K562 (cell line): ENCODE measurements at regions not wholly inside any gene's neighbourhood (a gene's known extent, or its start where the extent isn't known, plus 50 kb on each side); places are given as distances from the start of the nearest gene placed in this dataset.

Source experiments
- ATAC-seq: fragments of 200-7000 bp; cut with Tn5 transposase; 3 replicates; pipeline ENCODE4 v1.9.1; 2020; ENCODE audit warnings: moderate library complexity
- BruUV-seq: library from RNA; stranded (reverse); fragments of 400-500 nt; replicated peaks from 2 replicates; lab custom pipeline; 2021; lab: Mats Ljungman, UMichigan
- CTCF ChIA-PET: fragments of 300-600 bp; formaldehyde crosslinking; extraction: SDS; loops from one replicate; lab custom pipeline; 2021; ENCODE audit warnings: low intra/inter-chr PET ratio; lab: Yijun Ruan, JAX
- POLR2A ChIA-PET: fragments of 300-600, 350-650 bp; sonication (Branson Sonifier 250); formaldehyde crosslinking; extraction: SDS; loops from one replicate; lab custom pipeline; 2021; ENCODE audit warnings: antibody characterized with exemption, inconsistent platforms; lab: Yijun Ruan, JAX
- DNase-seq, 4 experiments: peaks; one replicate each; pipeline versions ENCODE4 v3.0.0 to v3.0.0-alpha.2; 2011 to 2018; ENCODE audit warnings: low spot score in 3 of 4, mixed read lengths in 3 of 4; ENCODE audit errors: extremely low read depth in 1 of 4
- FAIRE-seq: peaks from 2 replicates; lab custom pipeline; 2011; peaks lifted over from hg19 to GRCh38; lab: Jason Lieb, UNC
- H2AFZ ChIP-seq: 2 replicates; pipeline ENCODE4 v1.6.0; 2011; ENCODE audit warnings: low read depth, low read length, control low read depth, inconsistent platforms
- H3K27ac ChIP-seq: fragments of 200-600 bp; 3 replicates; pipeline ENCODE4 v1.8.0; 2011; ENCODE audit warnings: low read depth, mild to moderate bottlenecking, control low read depth, inconsistent platforms, low read length, moderate library complexity, mixed read lengths; ENCODE audit errors: extremely low read depth
- H3K27me3 ChIP-seq, 2 experiments: fragments of 300-600 bp in 1 of 2; 2 replicates in 1 of 2; 3 replicates in 1 of 2; pipeline versions ENCODE4 v1.6.0 to v1.8.0; 2011; ENCODE audit warnings: inconsistent platforms in 2 of 2, low read length in 2 of 2, mild to moderate bottlenecking in 1 of 2, mixed read lengths in 1 of 2, moderate library complexity in 1 of 2; ENCODE audit not compliant: control insufficient read depth in 2 of 2, insufficient read depth in 2 of 2
- H3K36me3 ChIP-seq: fragments of 300-600 bp; 3 replicates; pipeline ENCODE4 v1.8.0; 2011; ENCODE audit warnings: mild to moderate bottlenecking, low read length, inconsistent platforms; ENCODE audit not compliant: control insufficient read depth, insufficient read depth
- H3K4me1 ChIP-seq, 2 experiments: fragments of 200-600 bp in 1 of 2; replicated peaks in 1 of 2; 2 replicates in 1 of 2; 3 replicates in 1 of 2; pipeline versions ENCODE4 v1.5.1 to v1.8.0; 2011; ENCODE audit warnings: inconsistent platforms in 2 of 2, low read length in 2 of 2, mild to moderate bottlenecking in 1 of 2, mixed read lengths in 1 of 2, moderate library complexity in 1 of 2; ENCODE audit not compliant: control insufficient read depth in 2 of 2, insufficient read depth in 2 of 2
- H3K4me2 ChIP-seq: 2 replicates; pipeline ENCODE4 v1.6.1; 2011; ENCODE audit warnings: low read length, control low read depth, inconsistent platforms, mixed read lengths; ENCODE audit not compliant: insufficient read depth
- H3K4me3 ChIP-seq: fragments of 200-600 bp; sonication (generic), shearing (Covaris generic); 2 replicates; pipeline ENCODE4 v1.5.1; 2016; ENCODE audit warnings: control low read depth, inconsistent platforms
- H3K79me2 ChIP-seq: fragments of 200-600 bp; 3 replicates; pipeline ENCODE4 v1.8.0; 2011; ENCODE audit warnings: low read length, inconsistent platforms; ENCODE audit not compliant: control insufficient read depth, insufficient read depth
- H3K9ac ChIP-seq, 2 experiments: 2 replicates each; pipeline versions ENCODE4 v1.6.0 to v1.6.1; 2011; ENCODE audit warnings: low read depth in 2 of 2, low read length in 2 of 2, control low read depth in 1 of 2, inconsistent platforms in 1 of 2, mild to moderate bottlenecking in 1 of 2, mixed read lengths in 1 of 2; ENCODE audit not compliant: insufficient read depth in 1 of 2
- H3K9me1 ChIP-seq: one replicate; pipeline ENCODE4 v1.6.0; 2011; ENCODE audit warnings: inconsistent platforms, mild to moderate bottlenecking, low read length, moderate library complexity; ENCODE audit not compliant: control insufficient read depth, insufficient read depth
- H3K9me3 ChIP-seq: replicated peaks from 2 replicates; pipeline ENCODE4 v1.5.1; 2011; ENCODE audit warnings: low read depth, low read length, inconsistent platforms; ENCODE audit not compliant: control insufficient read depth, insufficient read depth
- H4K20me1 ChIP-seq: replicated peaks from 2 replicates; pipeline ENCODE4 v1.6.1; 2011; ENCODE audit warnings: low read length, inconsistent platforms, mixed read lengths; ENCODE audit not compliant: control insufficient read depth, insufficient read depth
- ERF ChIP-seq: fragments of 450-650 bp; formaldehyde crosslinking; IDR thresholded peaks from 2 replicates; pipeline ENCODE4 v1.4.0; 2020; ENCODE audit warnings: mild to moderate bottlenecking, mixed read lengths
- EZH2 ChIP-seq: IDR thresholded peaks from 2 replicates; pipeline ENCODE4 v1.6.1; 2012; ENCODE audit warnings: low read depth, mild to moderate bottlenecking, inconsistent platforms, low read length, borderline replicate concordance
- FOXJ3 ChIP-seq: sonication (generic); formaldehyde crosslinking; IDR thresholded peaks from 2 replicates; pipeline ENCODE4 v1.4.0; 2020; ENCODE audit warnings: mild to moderate bottlenecking, missing genetic modification reagents
- HNRNPUL1 ChIP-seq: fragments of 200-400 bp; formaldehyde crosslinking; IDR thresholded peaks from 2 replicates; pipeline ENCODE4 v1.6.1; 2017; ENCODE audit warnings: low read length
- ILK ChIP-seq: fragments of 450-650 bp; IDR thresholded peaks from 2 replicates; pipeline ENCODE4 v1.6.1; 2016; ENCODE audit warnings: missing genetic modification characterization, low read depth, mild to moderate bottlenecking, missing compliant biosample characterization, moderate library complexity, borderline replicate concordance
- IRF2 ChIP-seq: sonication (generic); formaldehyde crosslinking; IDR thresholded peaks from 2 replicates; pipeline ENCODE4 v1.8.1; 2022; ENCODE audit warnings: mild to moderate bottlenecking, missing genetic modification reagents
- NFIC ChIP-seq: fragments of 450-650 bp; IDR thresholded peaks from 2 replicates; pipeline ENCODE4 v1.6.1; 2017; ENCODE audit warnings: mild to moderate bottlenecking, inconsistent platforms
- NONO ChIP-seq, 2 experiments: fragments of 200-400 bp in 1 of 2; fragments of 450-650 bp in 1 of 2; formaldehyde crosslinking in 1 of 2; IDR thresholded peaks; 2 replicates each; pipeline ENCODE4 v1.6.1; 2017; ENCODE audit warnings: low read depth in 2 of 2, mild to moderate bottlenecking in 2 of 2, moderate library complexity in 2 of 2, low read length in 1 of 2
- PCBP2 ChIP-seq: fragments of 200-400 bp; formaldehyde crosslinking; IDR thresholded peaks from 2 replicates; pipeline ENCODE4 v1.6.1; 2018; ENCODE audit warnings: low read length, low read depth, mild to moderate bottlenecking, moderate library complexity; ENCODE audit not compliant: poor library complexity, severe bottlenecking
- RBM17 ChIP-seq: fragments of 200-400 bp; formaldehyde crosslinking; IDR thresholded peaks from 2 replicates; pipeline ENCODE4 v1.6.1; 2017; ENCODE audit warnings: low read depth, mild to moderate bottlenecking, low read length, borderline replicate concordance
- SREBF1 ChIP-seq: fragments of 150-350 bp; IDR thresholded peaks from 2 replicates; pipeline ENCODE4 v1.6.1; 2014; ENCODE audit warnings: antibody characterized with exemption, low read depth, low read length, borderline replicate concordance
- SRF ChIP-seq, 2 experiments: fragments of 250-450, 450-650 bp in 1 of 2; sonication (Bioruptor Pico) in 1 of 2; sonication (generic) in 1 of 2; formaldehyde crosslinking; IDR thresholded peaks; 2 replicates each; pipeline versions ENCODE4 v1.5.0 to v1.5.1; 2020 to 2022; ENCODE audit warnings: mild to moderate bottlenecking in 1 of 2, missing genetic modification reagents in 1 of 2
- ZNF146 ChIP-seq: IDR thresholded peaks from one replicate; pipeline ENCODE4 v1.6.1; 2018; ENCODE audit warnings: missing compliant biosample characterization; ENCODE audit not compliant: unreplicated experiment
- ZNF217 ChIP-seq: sonication (generic); formaldehyde crosslinking; IDR thresholded peaks from 2 replicates; pipeline ENCODE4 v1.8.0; 2022; ENCODE audit warnings: mild to moderate bottlenecking, missing genetic modification reagents
- ZNF239 ChIP-seq: fragments of 250-450 bp; sonication (Bioruptor Pico); IDR thresholded peaks from 2 replicates; pipeline ENCODE4 v1.4.0; 2020; ENCODE audit warnings: mild to moderate bottlenecking
- ZNF3 ChIP-seq: fragments of 250-450 bp; sonication (Bioruptor Pico); IDR thresholded peaks from 2 replicates; pipeline ENCODE4 v1.5.0; 2021; ENCODE audit warnings: mild to moderate bottlenecking, moderate library complexity
- ZNF764 ChIP-seq: fragments of 250-450 bp; sonication (Bioruptor Pico); IDR thresholded peaks from 2 replicates; pipeline ENCODE4 v1.4.0; 2020; ENCODE audit warnings: low read depth, mild to moderate bottlenecking, moderate library complexity
- ZNF766 ChIP-seq: fragments of 200-800 bp; sonication (Bioruptor generic); conservative IDR thresholded peaks from 2 replicates; pipeline ENCODE4 v1.6.1; 2016; ENCODE audit warnings: missing genetic modification characterization, missing compliant biosample characterization
- WGBS: fragments of 100-300 bp; shearing (Covaris generic); methylation state at CpG from one replicate; pipeline ENCODE4 v1.1.6; 2016; ENCODE audit warnings: low coverage, mixed read lengths; ENCODE audit not compliant: insufficient coverage; ENCODE audit errors: missing lambda C conversion rate; 5-methylcytosine and 5-hydroxymethylcytosine counted together
- in situ Hi-C: fragments of 300-500 bp; cut with MboI; formaldehyde crosslinking; loops from 4 replicates; pipeline ENCODE4 v1.15.0; 2018; ENCODE audit warnings: inconsistent platforms, mixed read lengths
- intact Hi-C: fragments of 100-400 bp; cut with micrococcal nuclease; formaldehyde crosslinking; loops from 2 replicates; pipeline ENCODE4 v1.14.2; 2022
- TF ChIP-seq, protein P1 (sequence below): fragments of 250-450 bp; sonication (Bioruptor Pico); IDR thresholded peaks from 2 replicates; pipeline ENCODE4 v1.5.0; 2021
- TF ChIP-seq, protein P2 (sequence below): fragments of 250-450 bp; sonication (Bioruptor Pico); IDR thresholded peaks from 2 replicates; pipeline ENCODE4 v1.8.0; 2021; ENCODE audit warnings: borderline replicate concordance, mild to moderate bottlenecking, moderate library complexity; ENCODE audit not compliant: poor library complexity, severe bottlenecking

DNA sequence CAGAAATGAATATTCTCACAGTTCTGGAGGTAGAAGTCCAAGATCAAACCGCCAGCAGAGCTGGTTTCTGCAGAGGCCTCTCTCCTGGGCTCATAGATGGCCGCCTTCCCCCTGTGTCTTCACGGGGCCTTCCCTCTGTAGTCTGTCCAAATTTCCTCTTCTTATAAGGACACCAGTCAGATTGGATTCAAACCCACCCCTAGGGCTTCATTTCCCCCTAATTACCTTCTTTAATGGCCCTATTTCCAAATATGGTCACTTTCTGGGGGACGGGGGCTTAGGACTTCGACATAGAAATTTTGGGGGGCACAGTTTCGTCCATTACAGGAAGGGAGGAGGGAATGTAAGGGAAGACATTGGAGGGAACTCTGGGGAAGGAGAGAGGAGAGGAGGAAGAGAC lies 132.6 kb downstream of the DDX1 start:
- no TSS peak for BruUV-seq
- in situ Hi-C loops: no loop called here
- Histone ChIP-seq H3K79me2 (no peaks in the 10 kb centered on the region), H3K9ac (no peak overlapping the region), H3K4me1 (no peaks in the 10 kb centered on the region; a peak in 1 of 5 replicates), H4K20me1 (no peaks in the 10 kb centered on the region; the same call in 1 of the 2 replicates), H3K9me3 (no peaks in the 10 kb centered on the region), H3K4me2 (no peak overlapping the region), H3K27ac (no peak overlapping the region), H3K36me3 (no peaks in the 10 kb centered on the region), H3K27me3 (peaks cover 35 to 65% of the 10 kb centered on the region in 2 experiments), H3K4me3 (no peak overlapping the region), H3K9me1 (no peaks in the 10 kb centered on the region), H2AFZ (no peak overlapping the region)
- no peak for FAIRE-seq
- DNase-seq: no peak
- intact Hi-C loops: no loop called here
- no peak for ATAC-seq
- POLR2A ChIA-PET: interaction anchor here (0.8 to 1.1 kb wide), 2 partner anchors 11 to 25 kb away, joined by 3 read pairs; no protein-coding TSS in a partner anchor
- 0% methylated on average over 6 of the region's 6 CpGs for WGBS
- CTCF ChIA-PET: no interaction called here
- no peak for TF ChIP-seq PCBP2
- TF ChIP-seq, protein P1, sequence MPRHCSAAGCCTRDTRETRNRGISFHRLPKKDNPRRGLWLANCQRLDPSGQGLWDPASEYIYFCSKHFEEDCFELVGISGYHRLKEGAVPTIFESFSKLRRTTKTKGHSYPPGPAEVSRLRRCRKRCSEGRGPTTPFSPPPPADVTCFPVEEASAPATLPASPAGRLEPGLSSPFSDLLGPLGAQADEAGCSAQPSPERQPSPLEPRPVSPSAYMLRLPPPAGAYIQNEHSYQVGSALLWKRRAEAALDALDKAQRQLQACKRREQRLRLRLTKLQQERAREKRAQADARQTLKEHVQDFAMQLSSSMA: no peak
- TF ChIP-seq NONO (IDR thresholded peaks at IDR 0.05; ENCODE audit: low read depth in 2 of 2, low read length in 1 of 2): no peak
- TF ChIP-seq ZNF766 (CRISPR knock-in tag): no peak
- TF ChIP-seq IRF2 (CRISPR knock-in tag): no peak
- no peak for TF ChIP-seq SREBF1
- no peak for TF ChIP-seq HNRNPUL1
- no peak for TF ChIP-seq ZNF146 (CRISPR knock-in tag)
- no peak for TF ChIP-seq ILK (tag)
- TF ChIP-seq FOXJ3 (CRISPR knock-in tag): no peak
- no peak for TF ChIP-seq EZH2
- TF ChIP-seq ERF (CRISPR knock-in tag): no peak
- TF ChIP-seq ZNF764 (CRISPR knock-in tag): no peak
- no peak for TF ChIP-seq ZNF3 (CRISPR knock-in tag)
- no peak for TF ChIP-seq ZNF239 (CRISPR knock-in tag)
- TF ChIP-seq ZNF217 (CRISPR knock-in tag): no peak
- TF ChIP-seq SRF (CRISPR knock-in tag; IDR thresholded peaks at IDR 0.05): no peak
- no peak for TF ChIP-seq NFIC
- no peak for TF ChIP-seq RBM17
- TF ChIP-seq, protein P2, sequence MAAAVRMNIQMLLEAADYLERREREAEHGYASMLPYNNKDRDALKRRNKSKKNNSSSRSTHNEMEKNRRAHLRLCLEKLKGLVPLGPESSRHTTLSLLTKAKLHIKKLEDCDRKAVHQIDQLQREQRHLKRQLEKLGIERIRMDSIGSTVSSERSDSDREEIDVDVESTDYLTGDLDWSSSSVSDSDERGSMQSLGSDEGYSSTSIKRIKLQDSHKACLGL (CRISPR knock-in tag): no peak
